GM19397 (cell line): ENCODE measurements at regions not wholly inside any gene's neighbourhood (a gene's known extent, or its start where the extent isn't known, plus 50 kb on each side); places are given as distances from the start of the nearest gene placed in this dataset.

Experiments
- ATAC-seq: cut with Tn5 transposase; IDR thresholded peaks from one replicate; pipeline ENCODE4 v1.9.1; 2021; ENCODE audit warnings: mild to moderate bottlenecking, moderate library complexity; ENCODE audit not compliant: unreplicated experiment

- ATAC-seq = no peak
Measured at GRCh38 chr14:100658181-100658886, 68.4 kb upstream of the DLK1 start.

- ATAC-seq = no peak
Measured at GRCh38 chr14:100659345-100660001, 67.2 kb upstream of the DLK1 start.

DNA sequence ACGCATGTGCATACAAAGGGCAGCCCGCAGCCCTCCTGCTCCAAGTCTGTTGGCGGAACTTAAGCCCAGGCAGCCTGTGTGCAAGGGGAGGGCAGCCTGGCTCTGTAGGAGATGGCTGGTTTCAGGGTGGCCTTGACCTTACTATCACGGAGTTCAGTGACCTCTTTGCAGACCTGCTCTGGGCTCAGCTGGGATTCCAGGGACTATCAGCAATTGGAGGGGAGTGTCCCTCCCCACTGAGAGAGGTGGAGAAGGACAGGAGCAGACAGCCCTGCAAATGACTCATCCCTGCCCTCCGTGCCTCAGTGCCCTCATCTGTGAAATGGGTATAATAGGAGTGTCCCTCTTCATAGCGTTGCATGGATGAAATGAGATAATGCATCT, 66.2 kb upstream of the DLK1 start:
- no peak for ATAC-seq

GRCh38 chr14:100660882-100661635, 65.6 kb upstream of the DLK1 start:
- ATAC-seq = no peak

GRCh38 chr14:100662879-100663760, 63.6 kb upstream of the DLK1 start:
- ATAC-seq = no peak

GRCh38 chr14:100663761-100664052, 63.0 kb upstream of the DLK1 start:
- ATAC-seq = no peak

DNA sequence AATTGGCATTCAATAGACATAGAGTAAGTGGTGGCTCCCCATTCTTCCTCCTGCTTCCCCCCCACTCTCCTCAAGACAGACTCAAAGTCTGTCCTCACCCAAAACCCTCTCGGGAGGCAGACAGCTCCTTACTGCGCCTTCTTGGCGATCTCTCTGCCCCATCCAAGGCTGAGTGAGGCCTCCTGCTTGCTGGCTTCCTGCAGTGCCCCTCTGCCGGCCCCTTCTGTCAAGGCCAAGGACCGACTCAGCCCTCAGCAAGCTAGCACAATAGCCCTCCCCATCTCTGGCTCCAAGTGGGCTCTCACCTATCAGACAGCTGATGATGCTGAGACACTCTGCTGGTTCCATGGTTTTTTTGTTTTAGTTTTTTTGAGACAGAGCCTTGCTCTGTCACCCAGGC, 62.5 kb upstream of the DLK1 start:
- ATAC-seq = no peak

DNA sequence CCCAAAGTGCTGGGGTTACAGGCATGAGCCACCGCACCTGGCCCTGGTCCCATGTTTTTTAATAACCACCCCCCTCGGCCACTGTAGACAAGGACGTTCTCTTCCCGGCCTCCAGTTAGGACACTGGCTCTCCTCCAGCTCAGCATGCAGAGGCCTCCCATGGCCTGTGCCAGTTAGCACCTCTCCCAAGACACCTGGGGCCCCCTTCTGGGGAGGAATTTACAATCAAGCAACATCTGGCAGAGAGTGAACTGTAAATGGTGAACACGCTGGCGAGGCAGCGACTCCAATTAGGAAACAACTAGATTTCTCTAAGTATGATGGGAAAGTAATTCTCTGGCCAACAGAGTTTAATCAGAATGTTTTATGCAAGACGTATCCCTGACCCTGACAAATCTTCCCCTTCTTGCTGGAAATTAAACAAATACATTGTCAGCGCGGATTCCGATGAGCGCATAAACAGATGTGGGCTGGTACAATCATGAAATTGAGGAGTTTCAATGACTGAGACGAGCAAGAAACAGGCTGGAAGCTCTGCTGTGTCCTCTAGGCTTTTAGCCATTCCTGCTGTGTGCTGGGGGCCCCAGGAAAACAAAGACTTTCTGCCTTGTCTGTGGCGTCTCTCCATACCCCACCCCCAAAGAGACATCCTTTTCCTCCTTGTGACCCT, 61.7 kb upstream of the DLK1 start:
- ATAC-seq = no peak

DNA sequence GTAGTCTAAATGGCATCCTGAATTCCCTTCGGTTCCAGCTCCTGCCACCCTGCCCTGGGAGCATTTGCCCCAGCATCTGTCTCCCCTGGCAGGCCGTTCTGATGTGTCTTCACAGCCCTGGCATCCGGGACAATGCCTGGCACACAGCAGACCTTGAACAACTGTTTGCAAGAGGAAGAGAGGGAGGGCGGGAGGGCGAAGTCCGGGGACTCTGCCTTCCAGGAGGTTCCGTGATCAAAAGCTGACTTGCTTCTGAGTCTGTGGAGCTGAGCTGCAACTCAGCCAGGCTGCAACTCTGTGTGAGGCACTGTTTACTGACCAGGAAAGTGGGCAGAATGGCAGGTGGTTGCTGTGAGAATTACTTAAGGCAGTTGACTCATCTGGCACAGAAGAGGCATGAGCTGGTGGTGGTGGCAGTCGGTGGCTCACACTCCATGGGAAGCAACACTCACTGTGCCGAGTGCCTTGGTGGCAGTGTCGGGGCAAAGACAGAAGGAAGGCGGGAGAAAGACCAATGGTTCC, 61.1 kb upstream of the DLK1 start:
- ATAC-seq = no peak

DNA sequence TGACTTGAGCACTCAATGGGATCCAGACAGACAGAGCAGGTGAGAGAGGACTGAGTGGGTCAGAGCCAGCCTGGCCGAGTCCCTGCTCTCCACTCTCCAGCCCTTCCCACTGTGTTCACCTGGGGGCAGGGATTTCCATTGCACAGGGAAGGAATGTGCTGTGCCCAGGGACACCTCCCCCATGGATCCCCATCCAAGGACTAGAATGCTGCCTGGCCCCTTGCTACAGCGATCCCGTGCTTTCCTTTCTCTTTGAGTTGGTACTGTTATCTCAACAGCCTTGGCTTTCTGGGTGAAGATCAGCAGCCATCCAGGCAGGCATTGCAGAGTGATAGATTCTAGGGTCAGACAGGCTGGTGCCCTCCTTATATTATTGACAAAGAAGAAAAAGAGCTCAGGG, 60.3 kb upstream of the DLK1 start:
- no peak for ATAC-seq

DNA sequence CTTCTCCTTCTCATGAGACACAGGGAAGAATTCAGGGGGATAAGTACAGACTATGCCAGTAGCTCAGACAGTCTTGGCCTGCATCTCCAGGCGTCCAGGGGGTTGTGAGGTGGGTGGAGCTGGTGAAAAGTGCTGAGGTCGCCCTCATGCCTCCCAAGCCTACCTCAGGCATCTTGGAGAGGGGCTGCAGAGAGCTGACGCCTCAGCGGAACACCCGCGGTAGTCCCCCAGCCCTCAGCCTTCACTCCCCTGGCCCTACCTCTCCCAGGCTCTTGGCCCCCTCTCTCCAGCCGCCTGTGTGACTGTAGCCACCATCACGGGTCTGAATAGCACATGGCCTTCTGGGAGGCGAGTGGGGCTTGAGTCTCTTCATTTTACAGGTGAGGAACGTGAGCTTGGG, 59.8 kb upstream of the DLK1 start:
- ATAC-seq = no peak

- no peak for ATAC-seq
Measured at GRCh38 chr14:100667656-100668055, 59.0 kb upstream of the DLK1 start.

- ATAC-seq = no peak
Measured at GRCh38 chr14:100668352-100668751, 58.3 kb upstream of the DLK1 start.

- no peak for ATAC-seq
Measured at GRCh38 chr14:100669011-100669412, 57.7 kb upstream of the DLK1 start.

GRCh38 chr14:100669468-100669867, 57.2 kb upstream of the DLK1 start:
- no peak for ATAC-seq

DNA sequence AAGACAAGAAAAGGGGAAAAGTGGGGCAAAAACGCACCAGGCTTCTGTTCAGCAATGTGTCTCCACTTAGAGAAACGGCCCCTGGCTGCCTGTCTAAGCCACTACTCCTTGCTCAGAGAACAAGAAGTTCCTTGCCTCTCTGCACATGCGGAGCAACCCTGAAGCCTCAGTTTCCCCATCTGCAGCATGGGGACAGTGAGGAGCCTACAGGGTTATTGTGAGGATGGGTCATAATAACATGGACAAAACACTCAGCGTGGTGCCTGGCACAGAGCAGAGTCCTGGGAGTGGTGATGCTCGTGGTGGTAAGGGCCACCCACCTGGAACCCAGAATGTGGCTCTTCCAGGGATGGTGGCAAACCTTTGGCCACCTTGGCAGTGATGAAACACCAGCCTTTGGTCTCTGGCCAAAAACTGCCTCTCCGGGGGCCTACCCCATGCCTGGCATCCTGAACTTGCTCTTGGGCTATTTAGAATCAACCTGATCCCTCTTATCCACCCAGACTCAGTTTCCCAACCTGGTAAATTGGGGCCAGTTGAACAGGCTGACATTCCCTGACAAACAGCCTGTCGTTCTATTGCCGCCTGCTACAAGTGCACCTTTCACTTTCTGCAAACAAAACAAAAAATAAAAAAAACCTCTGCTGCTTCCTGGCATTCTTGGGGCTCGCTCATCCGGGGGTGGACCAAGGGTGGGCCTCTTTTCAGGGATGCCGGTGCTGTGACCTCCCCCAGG, 56.5 kb upstream of the DLK1 start:
- no peak for ATAC-seq

GRCh38 chr14:100670753-100671049, 56.0 kb upstream of the DLK1 start:
- no peak for ATAC-seq

DNA sequence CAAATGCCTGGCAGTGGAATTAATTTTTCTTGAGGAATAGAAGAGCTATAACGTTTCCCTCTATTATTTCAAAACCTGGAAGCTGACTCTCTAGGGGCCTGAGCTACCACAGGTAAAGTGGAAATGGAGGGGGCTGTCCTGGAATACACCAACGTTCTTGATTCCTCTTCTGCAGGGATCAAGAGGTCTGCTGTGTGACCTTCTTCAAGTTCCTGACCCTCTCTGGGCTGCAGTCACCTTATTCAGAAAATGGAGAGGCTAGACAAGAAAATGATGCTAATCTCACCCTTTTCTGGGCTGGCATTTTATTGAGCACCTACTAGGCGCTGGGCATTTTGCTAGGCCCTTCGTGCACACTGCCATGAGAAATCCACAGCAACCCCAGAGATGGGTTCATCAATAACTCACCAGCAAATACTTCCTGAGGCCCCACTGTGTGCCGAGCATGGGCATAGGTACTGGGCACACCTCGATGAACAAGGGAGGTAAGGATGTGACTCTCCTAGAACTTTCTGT, 55.2 kb upstream of the DLK1 start:
- ATAC-seq = no peak

DNA sequence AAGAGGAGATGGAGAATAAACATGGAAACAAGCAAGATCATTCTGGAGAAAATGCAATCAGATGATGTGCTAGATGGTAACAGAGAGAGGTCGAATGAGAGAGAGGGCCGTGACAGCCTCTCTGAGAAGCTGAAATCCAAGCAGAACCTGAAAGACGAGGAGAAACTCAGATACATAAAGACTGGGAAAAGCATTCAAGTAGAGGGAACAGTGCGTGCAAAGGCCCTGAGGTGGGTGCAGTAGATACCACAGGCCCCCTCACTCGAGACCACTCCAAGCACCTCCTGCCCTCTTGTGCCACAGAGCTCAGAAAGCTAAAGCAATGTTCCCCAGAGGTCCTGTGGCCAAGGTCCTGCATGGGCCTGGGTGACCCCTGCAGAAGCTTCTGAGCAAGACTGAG, 54.8 kb upstream of the DLK1 start:
- no peak for ATAC-seq
